OCI-LY7 (cell line): ENCODE measurements at regions not wholly inside any gene's neighbourhood (a gene's known extent, or its start where the extent isn't known, plus 50 kb on each side); places are given as distances from the start of the nearest gene placed in this dataset.

ENCODE experiments used
- EZH2phosphoT487 ChIP-seq: fragments of 200-600 bp; sonication (generic); IDR thresholded peaks from 2 replicates; pipeline ENCODE4 v1.6.1; 2018; ENCODE audit warnings: low read depth, borderline replicate concordance, mild to moderate bottlenecking, mixed run types, antibody characterized with exemption, low read length, moderate library complexity, mixed read lengths
- TF ChIP-seq, protein P1 (sequence below): fragments of 200-600 bp; sonication (generic); conservative IDR thresholded peaks from 2 replicates; pipeline ENCODE4 v1.5.1; 2014; ENCODE audit warnings: mild to moderate bottlenecking, antibody characterized with exemption, low read length, moderate library complexity, mixed read lengths

DNA sequence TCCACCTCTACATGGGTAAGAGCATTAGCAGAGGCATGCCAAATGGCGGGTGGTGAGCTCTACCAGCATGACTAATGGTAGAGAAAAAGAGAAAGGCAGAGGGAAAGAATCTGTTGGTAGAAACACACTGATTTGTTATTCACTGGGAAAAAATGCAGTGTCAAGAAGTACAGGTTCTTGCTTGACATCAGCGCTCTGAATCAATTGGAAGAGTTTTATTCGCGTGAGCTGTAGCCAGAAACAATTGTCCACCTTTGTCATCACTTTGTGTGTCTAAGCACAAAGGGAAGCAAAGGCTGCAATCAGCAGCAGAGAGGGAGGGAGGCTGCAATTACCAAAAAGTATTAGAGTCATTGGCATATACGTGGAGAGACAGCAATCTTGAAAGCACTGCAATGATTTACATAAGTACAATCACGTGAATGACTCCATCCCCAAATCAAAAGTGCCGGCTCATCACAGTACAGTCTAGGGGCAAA lies 67.7 kb upstream of the HS3ST1 start:
- TF ChIP-seq, protein P1, sequence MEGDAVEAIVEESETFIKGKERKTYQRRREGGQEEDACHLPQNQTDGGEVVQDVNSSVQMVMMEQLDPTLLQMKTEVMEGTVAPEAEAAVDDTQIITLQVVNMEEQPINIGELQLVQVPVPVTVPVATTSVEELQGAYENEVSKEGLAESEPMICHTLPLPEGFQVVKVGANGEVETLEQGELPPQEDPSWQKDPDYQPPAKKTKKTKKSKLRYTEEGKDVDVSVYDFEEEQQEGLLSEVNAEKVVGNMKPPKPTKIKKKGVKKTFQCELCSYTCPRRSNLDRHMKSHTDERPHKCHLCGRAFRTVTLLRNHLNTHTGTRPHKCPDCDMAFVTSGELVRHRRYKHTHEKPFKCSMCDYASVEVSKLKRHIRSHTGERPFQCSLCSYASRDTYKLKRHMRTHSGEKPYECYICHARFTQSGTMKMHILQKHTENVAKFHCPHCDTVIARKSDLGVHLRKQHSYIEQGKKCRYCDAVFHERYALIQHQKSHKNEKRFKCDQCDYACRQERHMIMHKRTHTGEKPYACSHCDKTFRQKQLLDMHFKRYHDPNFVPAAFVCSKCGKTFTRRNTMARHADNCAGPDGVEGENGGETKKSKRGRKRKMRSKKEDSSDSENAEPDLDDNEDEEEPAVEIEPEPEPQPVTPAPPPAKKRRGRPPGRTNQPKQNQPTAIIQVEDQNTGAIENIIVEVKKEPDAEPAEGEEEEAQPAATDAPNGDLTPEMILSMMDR: no peak
- no peak for TF ChIP-seq EZH2phosphoT487
